ENCODE measurements at regions not wholly inside any gene's neighbourhood (a gene's known extent, or its start where the extent isn't known, plus 50 kb on each side); places are given as distances from the start of the nearest gene placed in this dataset.

- TF ChIP-seq CTCF (IDR thresholded peaks at IDR 0.05): no peak
- TF ChIP-seq EZH2 (IDR thresholded peaks at IDR 0.05; ENCODE audit: borderline replicate concordance, insufficient read depth, low read depth, low read length, poor library complexity, severe bottlenecking): no peak
Observed at GRCh38 chrX:82196866-82197265, 995.0 kb downstream of the SH3BGRL start.

All from B cell (primary cell).